KMS-11 (cell line): ENCODE measurements at regions not wholly inside any gene's neighbourhood (a gene's known extent, or its start where the extent isn't known, plus 50 kb on each side); places are given as distances from the start of the nearest gene placed in this dataset.

Experiments
- H2AFZ ChIP-seq: fragments of 200-600 bp; sonication (generic); 2 replicates; pipeline ENCODE4 v1.6.1; 2016; ENCODE audit warnings: antibody characterized with exemption, mixed run types, low read depth
- H3K27ac ChIP-seq: fragments of 200-600 bp; sonication (generic); 2 replicates; pipeline ENCODE4 v1.6.1; 2016; ENCODE audit warnings: mild to moderate bottlenecking, mixed run types
- H3K27me3 ChIP-seq: fragments of 200-600 bp; sonication (generic); 2 replicates; pipeline ENCODE4 v1.6.1; 2017; ENCODE audit warnings: mild to moderate bottlenecking, low read depth, mixed run types, moderate library complexity; ENCODE audit not compliant: insufficient read depth
- H3K36me3 ChIP-seq: fragments of 200-600 bp; sonication (generic); 2 replicates; pipeline ENCODE4 v1.6.1; 2017; ENCODE audit warnings: mild to moderate bottlenecking, mixed run types; ENCODE audit not compliant: insufficient read depth
- H3K4me1 ChIP-seq: fragments of 200-600 bp; sonication (generic); 2 replicates; pipeline ENCODE4 v1.6.1; 2016; ENCODE audit warnings: mild to moderate bottlenecking, low read depth, mixed run types; ENCODE audit not compliant: poor library complexity, severe bottlenecking
- H3K4me2 ChIP-seq: fragments of 200-600 bp; sonication (generic); 2 replicates; pipeline ENCODE4 v1.7.0; 2016; ENCODE audit warnings: mild to moderate bottlenecking, mixed run types
- H3K4me3 ChIP-seq: fragments of 200-600 bp; sonication (generic); IDR thresholded peaks from 2 replicates; pipeline ENCODE4 v1.6.1; 2017; ENCODE audit warnings: low read depth, low read length, mixed read lengths; ENCODE audit not compliant: insufficient read depth
- H3K79me2 ChIP-seq: fragments of 200-600 bp; sonication (generic); 2 replicates; pipeline ENCODE4 v1.6.1; 2016; ENCODE audit warnings: low read depth, mixed run types; ENCODE audit not compliant: insufficient read depth
- H3K9ac ChIP-seq: fragments of 200-600 bp; sonication (generic); 2 replicates; pipeline ENCODE4 v1.6.1; 2016; ENCODE audit warnings: mild to moderate bottlenecking, mixed run types
- H4K20me1 ChIP-seq: fragments of 200-600 bp; sonication (generic); 2 replicates; pipeline ENCODE4 v1.6.1; 2016; ENCODE audit warnings: mild to moderate bottlenecking, mixed run types; ENCODE audit not compliant: insufficient read depth
- TF ChIP-seq, protein P1 (sequence below): fragments of 200-600 bp; sonication (generic); conservative IDR thresholded peaks from 2 replicates; pipeline ENCODE4 v1.6.1; 2017; ENCODE audit warnings: low read depth, mild to moderate bottlenecking, antibody characterized with exemption, low read length, moderate library complexity, mixed read lengths

DNA sequence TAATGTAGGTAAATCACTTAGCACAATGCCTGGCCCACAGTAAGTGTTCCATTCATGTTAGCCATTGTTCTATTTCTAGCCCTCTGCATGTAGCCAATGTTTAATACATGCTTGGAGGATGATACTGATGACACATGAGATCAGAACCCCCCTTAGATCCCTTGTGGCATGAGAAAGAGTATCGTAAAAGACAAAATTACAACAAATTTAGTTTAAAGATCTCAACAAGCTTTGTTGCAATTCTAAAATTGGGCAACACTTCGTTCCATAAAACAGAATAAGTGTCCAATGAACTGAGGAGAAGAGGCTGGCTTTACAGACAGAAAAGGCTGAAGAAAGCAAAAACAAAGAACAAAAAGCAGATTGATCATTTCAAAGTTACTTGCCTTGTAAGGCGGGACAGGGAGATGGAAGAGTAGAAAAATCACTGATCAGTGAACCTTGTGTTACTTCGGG is 148.7 kb upstream of the SLC1A4 start:
- H3K27me3 ChIP-seq = no peaks in the 10 kb centered on the region
- no peaks in the 10 kb centered on the region for H3K4me1 ChIP-seq
- H3K4me2 ChIP-seq = no peak overlapping the region
- TF ChIP-seq, protein P1, sequence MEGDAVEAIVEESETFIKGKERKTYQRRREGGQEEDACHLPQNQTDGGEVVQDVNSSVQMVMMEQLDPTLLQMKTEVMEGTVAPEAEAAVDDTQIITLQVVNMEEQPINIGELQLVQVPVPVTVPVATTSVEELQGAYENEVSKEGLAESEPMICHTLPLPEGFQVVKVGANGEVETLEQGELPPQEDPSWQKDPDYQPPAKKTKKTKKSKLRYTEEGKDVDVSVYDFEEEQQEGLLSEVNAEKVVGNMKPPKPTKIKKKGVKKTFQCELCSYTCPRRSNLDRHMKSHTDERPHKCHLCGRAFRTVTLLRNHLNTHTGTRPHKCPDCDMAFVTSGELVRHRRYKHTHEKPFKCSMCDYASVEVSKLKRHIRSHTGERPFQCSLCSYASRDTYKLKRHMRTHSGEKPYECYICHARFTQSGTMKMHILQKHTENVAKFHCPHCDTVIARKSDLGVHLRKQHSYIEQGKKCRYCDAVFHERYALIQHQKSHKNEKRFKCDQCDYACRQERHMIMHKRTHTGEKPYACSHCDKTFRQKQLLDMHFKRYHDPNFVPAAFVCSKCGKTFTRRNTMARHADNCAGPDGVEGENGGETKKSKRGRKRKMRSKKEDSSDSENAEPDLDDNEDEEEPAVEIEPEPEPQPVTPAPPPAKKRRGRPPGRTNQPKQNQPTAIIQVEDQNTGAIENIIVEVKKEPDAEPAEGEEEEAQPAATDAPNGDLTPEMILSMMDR = no peak
- H3K36me3 ChIP-seq = no peaks in the 10 kb centered on the region
- H4K20me1 ChIP-seq = no peaks in the 10 kb centered on the region
- H3K4me3 ChIP-seq = no peak overlapping the region
- H3K9ac ChIP-seq = no peak overlapping the region
- no peak overlapping the region for H2AFZ ChIP-seq
- H3K27ac ChIP-seq = no peak overlapping the region
- no peaks in the 10 kb centered on the region for H3K79me2 ChIP-seq

DNA sequence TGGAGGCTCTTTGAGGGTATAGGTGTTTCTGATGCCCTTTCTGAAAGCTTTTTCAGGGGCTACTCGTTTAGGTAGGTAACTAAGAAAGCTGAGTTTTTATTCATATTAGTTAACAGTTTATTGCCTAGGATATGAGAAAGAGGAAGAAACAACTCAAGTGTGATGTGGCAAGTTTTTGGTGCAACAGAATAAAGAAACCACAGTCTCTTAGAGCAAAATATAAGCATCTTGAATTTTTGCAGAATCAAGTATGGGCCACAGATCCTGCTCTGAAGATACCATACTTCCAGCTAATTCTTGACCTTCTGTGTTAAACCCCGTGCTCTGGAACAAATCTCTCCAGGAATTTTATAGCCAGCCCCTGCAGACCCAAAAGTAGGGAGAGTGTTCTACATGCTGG is 147.7 kb upstream of the SLC1A4 start:
- no peak overlapping the region for H3K9ac ChIP-seq
- H3K4me3 ChIP-seq = no peak overlapping the region
- no peaks in the 10 kb centered on the region for H3K4me1 ChIP-seq
- H3K27ac ChIP-seq = no peak overlapping the region
- no peaks in the 10 kb centered on the region for H3K79me2 ChIP-seq
- H4K20me1 ChIP-seq = no peaks in the 10 kb centered on the region
- H2AFZ ChIP-seq = no peak overlapping the region
- H3K27me3 ChIP-seq = no peaks in the 10 kb centered on the region
- no peaks in the 10 kb centered on the region for H3K36me3 ChIP-seq
- TF ChIP-seq, protein P1 = no peak
- no peak overlapping the region for H3K4me2 ChIP-seq

DNA sequence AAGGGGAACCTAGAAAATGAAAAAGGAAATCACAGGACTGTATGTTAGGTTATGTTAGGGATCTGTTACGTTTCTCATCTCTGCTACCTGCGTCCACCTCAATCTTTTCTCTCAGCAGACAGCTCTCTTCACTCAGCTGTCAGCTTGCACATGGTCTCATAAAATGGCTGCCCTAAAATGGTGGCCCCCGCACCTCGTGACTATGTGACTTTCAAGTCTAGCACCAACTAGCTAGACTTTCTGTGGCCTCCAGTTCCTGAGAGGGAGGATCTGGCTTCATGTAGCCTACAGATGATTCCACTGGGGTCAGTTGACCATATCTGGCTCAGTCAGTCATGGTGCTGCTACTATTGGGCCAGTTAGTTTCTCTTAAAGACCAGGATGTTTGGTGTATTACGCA is 147.2 kb upstream of the SLC1A4 start:
- H3K27me3 ChIP-seq = no peaks in the 10 kb centered on the region
- no peak overlapping the region for H3K9ac ChIP-seq
- no peak overlapping the region for H3K4me3 ChIP-seq
- no peaks in the 10 kb centered on the region for H3K36me3 ChIP-seq
- no peaks in the 10 kb centered on the region for H3K79me2 ChIP-seq
- H3K4me2 ChIP-seq = no peak overlapping the region
- no peaks in the 10 kb centered on the region for H4K20me1 ChIP-seq
- H3K27ac ChIP-seq = no peak overlapping the region
- TF ChIP-seq, protein P1 = no peak
- H2AFZ ChIP-seq = no peak overlapping the region
- no peaks in the 10 kb centered on the region for H3K4me1 ChIP-seq

DNA sequence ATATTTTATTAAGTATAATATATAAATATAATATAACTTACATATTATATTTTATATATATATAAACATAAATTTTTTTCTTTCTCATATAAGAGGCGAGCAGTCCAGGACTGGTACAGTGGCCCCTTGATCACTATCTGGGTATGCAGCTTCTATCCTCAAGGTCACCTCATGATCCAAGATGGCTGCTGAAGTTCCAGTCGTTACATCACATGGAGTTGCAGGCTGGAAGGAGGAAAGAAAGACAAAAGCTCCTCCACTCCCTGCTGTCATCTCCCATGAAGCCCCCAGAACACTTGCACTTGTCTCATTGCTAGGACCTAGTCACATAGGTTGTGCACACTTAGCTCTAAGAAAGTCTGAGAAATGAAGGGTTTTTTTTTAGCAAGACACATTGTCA is 145.1 kb upstream of the SLC1A4 start:
- Histone ChIP-seq H3K79me2 (no peaks in the 10 kb centered on the region), H3K4me1 (no peaks in the 10 kb centered on the region), H3K4me2 (no peak overlapping the region), H3K4me3 (no peak overlapping the region), H3K36me3 (no peaks in the 10 kb centered on the region), H2AFZ (no peak overlapping the region), H4K20me1 (no peaks in the 10 kb centered on the region), H3K27ac (no peak overlapping the region), H3K9ac (no peak overlapping the region), H3K27me3 (no peaks in the 10 kb centered on the region)
- TF ChIP-seq, protein P1 = no peak
